ENCODE measurements at regions not wholly inside any gene's neighbourhood (a gene's known extent, or its start where the extent isn't known, plus 50 kb on each side); places are given as distances from the start of the nearest gene placed in this dataset.

DNA sequence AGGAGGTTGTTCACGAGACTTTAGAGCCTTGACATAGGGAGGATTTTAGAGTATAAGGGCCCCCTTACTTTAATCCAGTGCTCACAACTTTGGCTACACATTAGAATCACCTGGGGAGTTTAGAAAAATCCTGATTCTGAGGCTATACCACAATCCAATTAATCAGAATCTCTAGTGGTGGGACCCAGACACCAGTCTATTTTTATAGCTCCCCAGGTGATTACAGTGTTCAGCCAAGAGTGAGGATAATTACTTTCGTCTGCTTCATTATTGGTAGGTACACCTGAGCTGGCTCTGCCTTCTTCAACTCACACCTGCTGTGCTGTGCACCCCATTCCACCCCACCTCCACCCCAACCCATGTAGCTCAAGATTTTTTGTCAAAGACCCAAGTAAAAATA, 141.3 kb upstream of the EPB41L4A start:
- H3K9me3 Mint-ChIP-seq, result peaks cover 0 to 32% (median 16%) of the 10 kb centered on the region in 9 donors
- H3K27me3 Mint-ChIP-seq, result peaks cover 0 to 6% (median 3%) of the 10 kb centered on the region in 5 donors
- no peak overlapping the region for H3K4me3 Mint-ChIP-seq
- H3K4me1 Mint-ChIP-seq, result no peaks in the 10 kb centered on the region
- no peak overlapping the region for H3K27ac Mint-ChIP-seq
- ATAC-seq, result no peak
- peaks cover 0 to 9% (median 6%) of the 10 kb centered on the region in 3 donors for H3K36me3 Mint-ChIP-seq
- no peak for DNase-seq
- POLR2A ChIA-PET, result no interaction called here

DNA sequence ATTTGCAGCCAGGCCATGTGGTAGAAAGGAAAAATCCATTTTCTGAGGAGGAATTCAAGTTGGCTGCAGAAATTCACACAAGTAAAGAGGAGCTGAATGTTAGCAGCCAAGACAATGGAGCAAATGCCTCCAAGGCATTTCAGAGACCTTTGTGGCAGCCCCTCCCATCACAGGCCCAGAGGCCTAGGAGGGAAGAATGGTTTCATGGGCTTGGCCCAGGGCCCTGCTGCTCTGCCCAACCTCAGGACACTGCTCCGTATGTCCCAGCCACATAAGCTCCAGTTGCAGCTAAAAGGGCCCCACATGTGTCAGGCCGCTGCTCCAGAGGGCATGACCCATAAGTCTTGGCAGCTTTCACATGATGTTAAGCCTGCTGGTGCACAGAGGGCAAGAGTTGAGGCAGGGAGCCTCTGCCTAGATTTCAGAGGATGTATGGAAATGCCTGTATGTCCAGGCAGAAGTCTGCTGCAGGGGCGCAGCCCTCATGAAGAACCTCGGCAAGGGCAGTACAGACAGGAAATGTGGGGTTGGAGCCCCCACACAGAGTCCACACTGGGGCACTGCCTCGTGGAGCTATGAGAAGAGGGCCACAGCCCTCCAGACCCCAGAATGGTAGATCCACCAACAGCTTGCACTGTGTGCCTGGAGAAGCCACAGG, 144.2 kb upstream of the EPB41L4A start:
- POLR2A ChIA-PET, result no interaction called here
- peaks cover 0 to 32% (median 16%) of the 10 kb centered on the region in 9 donors for H3K9me3 Mint-ChIP-seq

DNA sequence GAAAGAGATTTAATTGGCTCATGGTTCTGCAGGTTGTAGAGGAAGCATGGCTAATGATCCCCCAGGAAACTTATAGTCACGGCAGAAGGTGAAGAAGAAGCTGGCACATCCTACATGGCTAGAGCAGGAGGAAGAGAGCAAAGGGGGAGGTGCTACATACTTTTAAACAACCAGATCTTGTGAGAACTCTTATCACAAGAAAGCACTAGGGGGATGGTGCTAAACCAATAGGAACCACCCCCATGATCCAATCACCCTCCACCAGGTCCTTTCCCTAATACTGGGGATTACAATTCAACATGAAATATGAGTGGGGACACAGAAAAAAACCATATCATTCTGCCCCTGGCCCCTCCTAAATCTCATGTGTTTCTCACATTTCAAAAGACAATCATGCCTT, 147.2 kb upstream of the EPB41L4A start:
- peaks cover 0 to 7% (median 6%) of the 10 kb centered on the region in 3 donors for H3K36me3 Mint-ChIP-seq
- peaks cover 0 to 32% (median 16%) of the 10 kb centered on the region in 9 donors for H3K9me3 Mint-ChIP-seq
- no peak overlapping the region for H3K27ac Mint-ChIP-seq
- H3K27me3 Mint-ChIP-seq, result peaks cover 0 to 18% (median 3%) of the 10 kb centered on the region in 5 donors
- POLR2A ChIA-PET, result no interaction called here
- H3K4me1 Mint-ChIP-seq, result no peaks in the 10 kb centered on the region
- DNase-seq (no peak), ATAC-seq (no peak)
- H3K4me3 Mint-ChIP-seq, result no peak overlapping the region

More for the DNA sequence above, 144.2 kb upstream of the EPB41L4A start:
- ATAC-seq (no peak), DNase-seq (no peak)
- no peak overlapping the region for H3K4me3 Mint-ChIP-seq
- H3K36me3 Mint-ChIP-seq, result peaks cover 0 to 9% (median 6%) of the 10 kb centered on the region in 3 donors
- H3K27me3 Mint-ChIP-seq, result peaks cover 0 to 14% (median 6%) of the 10 kb centered on the region in 5 donors
- H3K27ac Mint-ChIP-seq, result no peak overlapping the region
- H3K4me1 Mint-ChIP-seq, result no peaks in the 10 kb centered on the region

DNA sequence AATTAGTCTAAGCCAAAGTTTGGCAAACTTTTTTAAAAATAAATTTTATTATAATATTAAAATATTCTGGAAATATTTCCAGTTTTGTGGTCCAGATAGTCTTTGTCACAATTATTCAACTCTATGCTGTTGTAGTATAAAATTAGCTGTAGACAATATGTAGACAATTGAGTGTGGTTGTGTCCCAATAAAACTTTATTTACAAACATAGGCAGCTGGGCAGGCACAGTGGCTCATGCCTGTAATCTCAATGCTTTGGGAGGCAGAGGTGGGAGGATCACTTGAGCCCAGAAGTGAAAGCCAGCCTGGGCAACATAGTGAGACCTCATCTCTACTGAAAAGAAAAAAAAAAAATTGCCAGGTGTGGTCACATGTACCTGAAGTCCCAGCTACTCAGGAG, 150.5 kb upstream of the EPB41L4A start:
- Mint-ChIP-seq H3K36me3 (peaks cover 0 to 3% (median 0%) of the 10 kb centered on the region in 3 donors), H3K27ac (no peak overlapping the region), H3K27me3 (peaks cover 0 to 20% (median 7%) of the 10 kb centered on the region in 5 donors), H3K9me3 (peaks cover 0 to 8% (median 4%) of the 10 kb centered on the region in 9 donors), H3K4me3 (no peak overlapping the region), H3K4me1 (no peaks in the 10 kb centered on the region)
- POLR2A ChIA-PET, result no interaction called here
- ATAC-seq (no peak), DNase-seq (no peak)

DNA sequence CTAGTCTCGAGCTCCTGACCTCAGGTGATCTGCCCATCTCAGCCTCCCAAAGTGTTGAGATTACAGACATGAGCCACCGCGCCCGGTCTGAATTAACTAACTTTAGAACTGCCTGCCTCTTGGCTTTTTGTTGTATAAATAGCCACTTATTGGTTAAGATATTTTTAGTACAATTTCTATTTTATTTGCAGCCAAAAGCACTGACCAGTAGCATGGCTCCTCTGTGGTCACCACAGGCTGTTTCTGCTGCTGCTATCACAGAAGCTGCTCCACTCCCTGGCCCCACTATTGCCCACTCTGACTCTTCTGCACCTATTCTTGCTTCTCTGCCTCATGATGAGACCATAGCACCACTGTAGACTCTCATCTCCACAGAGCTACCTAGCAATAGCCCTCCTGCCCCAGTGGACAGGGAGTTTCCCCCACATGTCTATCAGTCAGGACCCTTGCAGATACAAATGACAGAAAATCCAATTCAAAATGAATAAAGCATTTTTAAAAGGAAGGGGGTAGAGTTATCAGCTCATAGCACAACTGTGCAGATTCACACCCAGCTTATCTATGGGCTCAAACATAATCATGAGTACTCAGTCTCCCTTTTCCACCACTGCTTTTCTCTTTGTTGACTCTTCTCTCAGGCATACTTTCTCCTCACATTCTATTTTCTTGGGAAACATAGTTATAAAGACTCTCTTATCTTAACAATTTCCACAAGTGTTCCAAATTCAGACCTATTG, 151.8 kb upstream of the EPB41L4A start:
- Mint-ChIP-seq H3K4me3 (no peak overlapping the region), H3K36me3 (no peaks in the 10 kb centered on the region), H3K27me3 (peaks cover 0 to 17% (median 7%) of the 10 kb centered on the region in 5 donors), H3K4me1 (no peaks in the 10 kb centered on the region), H3K9me3 (no peaks in the 10 kb centered on the region), H3K27ac (no peak overlapping the region)
- POLR2A ChIA-PET, result no interaction called here
- no peak for ATAC-seq
- DNase-seq, result no peak

DNA sequence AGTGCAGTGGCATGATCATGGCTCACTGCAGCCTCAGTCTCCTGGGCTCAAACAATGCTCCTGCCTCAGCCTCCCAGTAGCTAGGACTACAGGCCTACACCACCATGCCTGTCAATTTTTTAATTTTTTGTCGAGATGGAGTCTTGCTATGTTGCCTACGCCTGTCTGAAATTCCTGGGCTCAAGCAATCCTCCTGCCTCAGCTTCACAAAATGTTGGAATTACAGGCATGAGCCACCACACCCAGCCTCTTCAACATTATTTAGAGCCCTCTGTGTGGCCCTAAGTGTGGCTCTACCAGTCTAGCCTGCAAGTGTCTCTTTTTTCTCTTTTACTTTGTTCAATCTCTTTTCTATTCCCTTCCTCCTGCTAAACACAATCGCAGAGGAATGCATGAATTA, 154.4 kb upstream of the EPB41L4A start:
- DNase-seq (no peak), ATAC-seq (no peak)
- Mint-ChIP-seq H3K27ac (no peak overlapping the region), H3K27me3 (peaks cover 0 to 9% (median 7%) of the 10 kb centered on the region in 5 donors), H3K4me1 (no peaks in the 10 kb centered on the region), H3K36me3 (no peaks in the 10 kb centered on the region), H3K4me3 (no peak overlapping the region), H3K9me3 (no peaks in the 10 kb centered on the region)
- POLR2A ChIA-PET, result no interaction called here

DNA sequence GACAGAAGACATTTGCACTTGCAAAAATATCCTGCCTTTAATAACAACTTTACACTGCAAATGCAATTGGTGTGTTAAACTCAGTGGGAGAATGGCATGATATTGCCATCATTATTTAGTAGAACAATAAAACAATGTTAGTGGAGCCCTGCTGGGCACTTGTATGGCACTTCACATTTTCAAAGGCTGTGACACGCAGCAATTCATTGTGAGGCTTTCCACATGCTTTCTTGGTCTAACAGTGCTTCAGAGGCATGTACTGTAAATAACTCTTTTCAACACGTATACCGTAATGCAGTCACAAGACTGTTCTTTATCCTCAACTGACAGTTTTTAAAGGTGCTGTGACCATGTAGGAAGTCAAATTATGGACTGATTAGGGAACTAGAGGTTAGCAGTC, 155.5 kb upstream of the EPB41L4A start:
- DNase-seq (no peak), ATAC-seq (no peak)
- no peaks in the 10 kb centered on the region for H3K4me1 Mint-ChIP-seq
- H3K27ac Mint-ChIP-seq, result no peak overlapping the region
- H3K4me3 Mint-ChIP-seq, result no peak overlapping the region
- H3K36me3 Mint-ChIP-seq, result no peaks in the 10 kb centered on the region
- H3K9me3 Mint-ChIP-seq, result no peaks in the 10 kb centered on the region
- H3K27me3 Mint-ChIP-seq, result peaks cover 0 to 10% (median 7%) of the 10 kb centered on the region in 5 donors
- POLR2A ChIA-PET, result no interaction called here

DNA sequence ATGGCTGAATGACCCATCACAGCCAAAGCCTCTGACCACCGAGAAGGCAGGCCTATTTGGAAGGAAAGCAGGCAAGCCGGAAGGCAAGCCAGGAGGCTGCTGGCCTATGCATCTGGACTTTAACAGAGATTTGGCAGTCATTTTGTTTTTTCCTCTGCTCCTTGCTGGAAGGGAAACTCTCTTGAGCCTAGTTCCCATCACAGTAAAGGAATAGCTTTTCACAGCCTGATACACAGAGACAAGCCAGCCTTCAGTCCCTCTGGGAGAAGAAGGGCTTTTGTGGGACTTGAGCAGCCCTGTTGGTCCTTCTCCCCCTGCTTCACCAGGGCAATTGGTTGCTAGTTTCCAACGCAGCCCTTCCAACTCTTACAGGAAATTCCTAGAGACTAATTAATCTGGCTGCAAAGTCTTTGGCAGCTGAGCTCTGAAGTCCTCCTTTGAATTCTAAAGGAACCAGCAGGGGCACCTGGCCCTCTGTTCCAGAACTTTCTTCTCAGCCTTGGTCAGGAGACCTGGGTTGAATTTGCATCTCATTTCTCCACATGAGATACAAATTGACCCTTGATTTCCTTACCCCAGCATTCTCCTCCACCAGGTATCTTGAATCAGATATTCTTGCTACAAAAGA, 157.3 kb upstream of the EPB41L4A start:
- Mint-ChIP-seq H3K27ac (no peak overlapping the region), H3K9me3 (no peaks in the 10 kb centered on the region), H3K27me3 (peaks cover 0 to 15% (median 4%) of the 10 kb centered on the region in 5 donors), H3K4me3 (no peak overlapping the region), H3K4me1 (no peaks in the 10 kb centered on the region), H3K36me3 (no peaks in the 10 kb centered on the region)
- ATAC-seq (no peak), DNase-seq (no peak)
- POLR2A ChIA-PET, result no interaction called here

DNA sequence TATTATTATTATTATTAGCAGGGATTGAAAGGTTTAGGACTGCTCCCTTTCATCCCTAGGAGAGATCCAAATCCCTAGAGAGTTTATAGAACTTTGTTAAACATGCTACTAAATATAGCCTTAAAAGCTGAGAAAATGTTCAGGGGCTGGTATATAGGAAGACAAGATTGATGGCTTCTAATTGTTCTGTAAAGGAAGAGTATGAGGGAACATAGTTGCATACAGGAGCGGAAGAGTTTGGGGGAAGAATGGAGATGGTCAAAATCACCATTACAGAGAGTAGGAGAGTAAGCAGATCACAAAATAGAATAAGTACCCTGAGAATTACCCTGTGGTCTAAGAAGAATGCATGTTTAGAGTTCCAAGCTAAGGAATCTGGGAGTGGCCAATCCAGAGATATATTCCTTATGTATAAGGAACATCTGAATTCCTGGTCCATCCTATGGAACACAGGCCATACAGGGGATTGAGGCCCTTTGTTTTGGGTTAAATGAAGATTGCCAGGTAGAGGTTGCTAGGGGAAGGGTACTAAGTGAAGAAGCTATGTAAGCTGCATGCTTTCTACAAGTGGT, 158.0 kb upstream of the APC start:
- DNase-seq (no peak), ATAC-seq (no peak)
- Mint-ChIP-seq H3K4me1 (no peaks in the 10 kb centered on the region), H3K36me3 (no peaks in the 10 kb centered on the region), H3K27ac (no peak overlapping the region), H3K4me3 (no peak overlapping the region), H3K9me3 (no peaks in the 10 kb centered on the region), H3K27me3 (peaks cover 2 to 15% (median 8%) of the 10 kb centered on the region in 5 donors)
- POLR2A ChIA-PET, result no interaction called here

DNA sequence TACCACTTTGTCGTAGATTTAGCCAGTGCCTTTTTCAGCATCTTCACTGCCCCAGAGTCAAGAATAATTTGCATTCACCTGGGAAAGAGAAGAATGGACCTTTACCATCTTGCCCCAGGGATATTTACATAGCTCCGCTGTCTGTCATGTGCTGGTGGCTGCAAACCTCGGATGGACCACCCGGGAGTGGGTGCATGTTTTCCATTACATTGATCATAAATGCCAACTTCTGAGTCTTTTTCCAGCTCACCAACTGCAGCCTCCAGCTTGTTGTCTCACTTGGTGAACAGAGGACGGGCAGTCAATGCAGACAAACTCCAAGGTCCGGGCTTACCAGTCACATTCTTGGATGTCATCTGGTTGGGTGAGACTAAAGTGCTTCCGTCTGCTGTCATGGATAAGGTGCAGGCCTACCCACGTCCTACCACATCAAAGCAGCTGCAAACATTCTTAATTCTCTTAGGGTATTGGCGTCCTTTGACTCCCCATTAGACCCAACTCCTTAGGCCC, 155.8 kb upstream of the APC start:
- no peak for DNase-seq
- POLR2A ChIA-PET, result no interaction called here
- Mint-ChIP-seq H3K27ac (no peak overlapping the region), H3K36me3 (no peaks in the 10 kb centered on the region), H3K9me3 (no peaks in the 10 kb centered on the region), H3K4me1 (no peaks in the 10 kb centered on the region), H3K4me3 (no peak overlapping the region), H3K27me3 (peaks cover 4 to 20% (median 12%) of the 10 kb centered on the region in 5 donors)
- ATAC-seq, result no peak

DNA sequence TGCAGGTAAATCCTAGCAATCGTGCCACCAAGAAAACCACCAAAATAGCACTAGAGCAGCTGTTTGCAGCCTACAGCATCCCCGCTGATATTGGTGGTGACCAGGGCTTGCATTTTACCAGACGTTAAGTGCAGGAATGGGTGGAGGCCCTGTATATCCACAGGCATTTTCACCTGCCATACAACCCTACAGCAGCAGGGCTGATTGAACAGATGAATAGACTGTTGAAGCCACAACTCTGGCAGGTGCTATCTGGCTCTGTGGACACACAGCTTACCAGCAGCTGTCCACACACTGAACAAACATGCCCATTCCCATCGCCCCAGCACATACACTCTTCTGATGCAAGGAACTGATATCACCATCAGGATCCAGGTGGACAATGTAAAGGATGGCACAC, 154.5 kb upstream of the APC start:
- no peak for ATAC-seq
- DNase-seq, result no peak
- POLR2A ChIA-PET, result no interaction called here
- no peaks in the 10 kb centered on the region for H3K4me1 Mint-ChIP-seq
- no peaks in the 10 kb centered on the region for H3K9me3 Mint-ChIP-seq
- H3K27ac Mint-ChIP-seq, result no peak overlapping the region
- no peaks in the 10 kb centered on the region for H3K36me3 Mint-ChIP-seq
- H3K27me3 Mint-ChIP-seq, result peaks cover 5 to 19% (median 12%) of the 10 kb centered on the region in 5 donors
- no peak overlapping the region for H3K4me3 Mint-ChIP-seq

DNA sequence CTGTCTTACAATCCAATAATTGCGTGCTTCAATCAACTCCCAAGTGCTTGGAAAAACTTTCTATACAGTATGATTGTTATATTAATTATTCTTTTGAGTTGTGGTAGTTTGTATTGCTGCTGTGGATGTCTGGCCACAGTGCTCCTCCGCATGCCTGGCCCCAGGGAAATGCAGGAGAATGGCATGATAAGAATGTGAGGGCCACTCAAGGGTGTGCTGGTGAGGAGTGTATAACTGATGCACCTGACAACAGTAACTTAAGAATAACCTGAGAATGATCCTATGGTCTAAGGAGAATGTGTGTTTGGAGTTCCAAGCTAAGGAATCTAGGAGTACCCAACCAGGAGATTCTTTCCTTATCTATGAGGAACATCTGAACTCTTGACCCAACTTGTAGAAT, 152.9 kb upstream of the APC start:
- no peak overlapping the region for H3K4me3 Mint-ChIP-seq
- POLR2A ChIA-PET, result no interaction called here
- peaks cover 6 to 15% (median 12%) of the 10 kb centered on the region in 5 donors for H3K27me3 Mint-ChIP-seq

DNA sequence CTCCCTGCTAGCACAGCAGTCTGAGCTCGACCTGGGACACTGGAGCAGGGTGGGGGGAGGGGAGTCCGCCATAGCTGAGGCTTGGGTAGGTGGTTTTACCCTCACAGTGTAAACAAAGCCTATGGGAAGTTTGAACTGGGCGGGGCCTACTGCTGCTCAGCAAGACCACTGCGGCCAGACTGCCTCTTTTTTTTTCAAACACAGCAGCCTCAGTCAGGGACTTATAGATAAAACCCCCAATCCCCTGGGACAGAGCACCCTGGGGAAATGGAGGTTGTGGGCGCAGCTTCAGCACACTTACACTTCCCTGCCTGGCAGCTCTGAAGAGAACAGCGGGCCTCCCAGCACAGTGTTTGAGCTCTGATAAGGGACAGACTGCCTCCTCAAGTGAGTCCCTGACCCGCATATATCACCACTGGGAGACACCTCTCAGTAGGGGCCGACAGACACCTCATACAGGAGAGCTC, 151.1 kb upstream of the APC start:
- ATAC-seq (no peak), DNase-seq (no peak)
- H3K4me3 Mint-ChIP-seq, result no peak overlapping the region
- H3K27me3 Mint-ChIP-seq, result peaks cover 6 to 13% (median 11%) of the 10 kb centered on the region in 5 donors
- peaks cover 0 to 7% (median 0%) of the 10 kb centered on the region in 4 donors for H3K4me1 Mint-ChIP-seq
- H3K27ac Mint-ChIP-seq, result no peak overlapping the region
- no peaks in the 10 kb centered on the region for H3K9me3 Mint-ChIP-seq
- no peaks in the 10 kb centered on the region for H3K36me3 Mint-ChIP-seq
- POLR2A ChIA-PET, result no interaction called here

More for the DNA sequence above, 152.9 kb upstream of the APC start:
- ATAC-seq (no peak), DNase-seq (no peak)
- H3K27ac Mint-ChIP-seq, result no peak overlapping the region
- peaks cover 0 to 7% (median 0%) of the 10 kb centered on the region in 4 donors for H3K4me1 Mint-ChIP-seq
- no peaks in the 10 kb centered on the region for H3K36me3 Mint-ChIP-seq
- H3K9me3 Mint-ChIP-seq, result no peaks in the 10 kb centered on the region
